ENCODE measurements at regions not wholly inside any gene's neighbourhood (a gene's known extent, or its start where the extent isn't known, plus 50 kb on each side); places are given as distances from the start of the nearest gene placed in this dataset.

GRCh38 chr4:129747756-129748155 is 651.8 kb downstream of the C4orf33 start:
- TF ChIP-seq, protein P1, sequence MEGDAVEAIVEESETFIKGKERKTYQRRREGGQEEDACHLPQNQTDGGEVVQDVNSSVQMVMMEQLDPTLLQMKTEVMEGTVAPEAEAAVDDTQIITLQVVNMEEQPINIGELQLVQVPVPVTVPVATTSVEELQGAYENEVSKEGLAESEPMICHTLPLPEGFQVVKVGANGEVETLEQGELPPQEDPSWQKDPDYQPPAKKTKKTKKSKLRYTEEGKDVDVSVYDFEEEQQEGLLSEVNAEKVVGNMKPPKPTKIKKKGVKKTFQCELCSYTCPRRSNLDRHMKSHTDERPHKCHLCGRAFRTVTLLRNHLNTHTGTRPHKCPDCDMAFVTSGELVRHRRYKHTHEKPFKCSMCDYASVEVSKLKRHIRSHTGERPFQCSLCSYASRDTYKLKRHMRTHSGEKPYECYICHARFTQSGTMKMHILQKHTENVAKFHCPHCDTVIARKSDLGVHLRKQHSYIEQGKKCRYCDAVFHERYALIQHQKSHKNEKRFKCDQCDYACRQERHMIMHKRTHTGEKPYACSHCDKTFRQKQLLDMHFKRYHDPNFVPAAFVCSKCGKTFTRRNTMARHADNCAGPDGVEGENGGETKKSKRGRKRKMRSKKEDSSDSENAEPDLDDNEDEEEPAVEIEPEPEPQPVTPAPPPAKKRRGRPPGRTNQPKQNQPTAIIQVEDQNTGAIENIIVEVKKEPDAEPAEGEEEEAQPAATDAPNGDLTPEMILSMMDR (IDR thresholded peaks at IDR 0.05; ENCODE audit: low read depth, low read length), result no peak
- TF ChIP-seq POLR2A (IDR thresholded peaks at IDR 0.05; ENCODE audit: extremely low read depth, insufficient read length), result no peak
